GM10266 (cell line): ENCODE measurements at regions not wholly inside any gene's neighbourhood (a gene's known extent, or its start where the extent isn't known, plus 50 kb on each side); places are given as distances from the start of the nearest gene placed in this dataset.

Experiments
- DNase-seq: peaks from one replicate; pipeline ENCODE4 v3.0.0; 2012; ENCODE audit errors: extremely low spot score
- CTCF ChIP-seq: IDR thresholded peaks from 2 replicates; pipeline ENCODE4 v1.5.1; 2012; ENCODE audit warnings: mild to moderate bottlenecking, low read depth; ENCODE audit not compliant: control insufficient read depth, insufficient read depth; ENCODE audit errors: missing control alignments

- TF ChIP-seq CTCF = no peak
- DNase-seq = no peak
Observed at GRCh38 chr2:207253666-207254345, 88.1 kb upstream of the KLF7 start.

GRCh38 chr2:207254591-207255464 lies 89.1 kb upstream of the KLF7 start:
- TF ChIP-seq CTCF = no peak
- no peak for DNase-seq

GRCh38 chr2:207255565-207256470 lies 90.1 kb upstream of the KLF7 start:
- no peak for TF ChIP-seq CTCF
- no peak for DNase-seq

- TF ChIP-seq CTCF = no peak
- no peak for DNase-seq
Observed at GRCh38 chr2:207256476-207257207, 90.9 kb upstream of the KLF7 start.

- TF ChIP-seq CTCF = no peak
- no peak for DNase-seq
Observed at GRCh38 chr2:207257251-207258250, 91.8 kb upstream of the KLF7 start.
